Jurkat, Clone E6-1 (cell line): ENCODE measurements at regions not wholly inside any gene's neighbourhood (a gene's known extent, or its start where the extent isn't known, plus 50 kb on each side); places are given as distances from the start of the nearest gene placed in this dataset.
"Not testable (repeated sequence)": the region's sequence is repeated elsewhere in the genome, so short reads cannot be mapped to it uniquely, and the experiment has no call there.

Experiments used
- DNase-seq: peaks from one replicate; pipeline ENCODE4 v3.0.0-alpha.2; 2011; ENCODE audit warnings: low read depth, low spot score
- H3K4me3 ChIP-seq: 2 replicates; pipeline ENCODE4 v1.5.1; 2011; ENCODE audit warnings: mild to moderate bottlenecking, low read length, control low read depth, moderate library complexity

DNA sequence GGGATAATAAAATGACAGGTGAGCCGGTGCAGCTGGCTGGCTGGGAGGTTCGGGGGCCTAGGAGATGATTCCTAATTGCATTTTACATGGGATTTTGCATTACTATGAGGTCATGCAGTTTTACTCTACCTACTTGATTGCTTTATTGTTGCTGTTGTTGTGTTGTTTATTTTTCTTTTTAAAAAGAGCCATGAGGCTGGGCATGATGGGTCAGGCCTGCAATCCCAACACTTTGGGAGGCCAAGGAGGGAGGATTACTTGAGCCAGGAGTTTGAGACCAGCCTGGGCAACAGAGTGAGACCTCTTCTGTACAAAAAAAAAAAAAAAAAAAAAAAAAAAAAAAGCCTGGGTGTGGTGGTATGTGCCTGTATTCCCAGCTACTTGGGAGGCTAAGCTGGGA is 104.8 kb downstream of the GJA1 start:
- DNase-seq: no peak
- no peak overlapping the region for H3K4me3 ChIP-seq

DNA sequence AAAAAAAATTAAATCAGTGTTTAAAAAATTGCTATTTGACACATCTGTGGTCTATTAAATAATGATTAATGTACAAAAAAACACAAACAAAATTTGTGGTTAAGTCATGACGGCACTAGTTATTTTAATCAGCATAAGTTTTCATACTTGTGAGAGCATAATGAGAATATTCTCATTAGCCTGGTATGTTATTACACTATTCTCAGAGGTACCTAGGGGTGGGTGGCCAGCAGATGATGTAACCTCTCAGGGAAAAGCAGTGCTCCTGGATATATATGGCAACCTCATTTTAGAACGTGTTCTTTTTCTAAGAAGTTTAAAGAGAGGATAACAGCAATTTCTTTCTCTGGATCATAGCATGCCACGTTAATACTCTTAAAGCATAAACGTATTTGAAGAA is 109.2 kb downstream of the GJA1 start:
- H3K4me3 ChIP-seq: no peak overlapping the region
- no peak for DNase-seq

DNA sequence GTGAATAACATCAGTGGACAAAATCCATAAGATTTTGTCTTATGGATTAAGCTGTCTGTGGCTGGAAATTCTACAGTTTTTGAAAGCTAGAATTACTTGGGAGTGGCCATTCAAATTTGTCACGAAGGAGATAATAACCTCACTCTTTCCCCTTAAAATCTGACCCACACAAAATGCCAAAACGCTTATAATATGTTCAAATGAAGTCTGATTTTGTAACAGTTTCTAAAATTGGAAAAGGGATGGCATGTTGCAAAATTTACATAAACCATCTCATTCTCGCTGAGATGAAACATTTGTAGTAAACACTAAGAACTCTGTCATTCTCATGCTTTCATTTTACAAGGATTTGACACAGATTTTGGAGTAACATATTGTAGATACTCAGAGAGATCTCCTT is 112.7 kb downstream of the GJA1 start:
- no peak overlapping the region for H3K4me3 ChIP-seq
- DNase-seq: no peak

DNA sequence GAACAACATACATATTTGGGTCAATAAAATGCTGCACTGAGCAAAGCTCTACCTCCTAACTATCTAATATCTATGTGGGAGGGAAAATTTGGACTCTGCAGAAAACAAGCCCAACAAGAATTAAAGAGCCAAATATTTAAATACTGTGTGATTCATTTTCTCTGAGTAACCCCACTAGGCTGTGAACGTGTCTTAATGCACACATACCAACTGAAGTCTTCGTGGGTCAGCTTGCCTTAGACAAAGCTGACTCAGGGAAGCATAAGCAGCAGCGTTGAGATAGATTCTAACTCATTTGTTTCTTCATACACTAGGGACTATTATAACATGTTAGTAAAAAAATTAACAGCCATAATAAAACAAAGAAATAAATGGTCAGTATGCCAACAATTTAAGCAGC is 114.3 kb downstream of the GJA1 start:
- DNase-seq: no peak
- no peak overlapping the region for H3K4me3 ChIP-seq

DNA sequence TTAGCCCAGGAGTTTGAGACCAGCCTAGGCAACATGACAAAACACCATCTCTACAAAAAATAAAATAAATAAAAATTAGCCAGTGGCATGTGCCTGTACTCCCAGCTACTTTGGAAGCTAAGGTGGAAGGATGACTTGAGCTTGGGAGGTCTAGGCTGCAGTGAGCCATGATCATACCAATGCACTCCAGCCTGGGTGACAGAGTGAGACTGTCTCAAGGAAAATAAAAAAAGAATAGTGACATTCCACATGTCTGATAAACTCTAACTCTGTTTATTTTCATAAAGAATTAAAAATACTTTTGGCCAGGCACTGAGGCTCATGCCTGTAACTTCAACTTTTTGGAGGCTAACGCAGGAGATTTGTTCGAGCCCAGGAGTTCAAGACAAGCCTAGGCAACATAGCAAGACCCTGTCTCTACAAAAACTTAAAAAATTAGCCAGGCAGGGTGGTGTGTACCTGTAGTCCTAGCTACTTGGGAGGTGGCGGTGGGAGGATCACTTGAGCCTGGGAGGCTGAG is 115.1 kb downstream of the GJA1 start:
- DNase-seq: no peak
- H3K4me3 ChIP-seq: no peak overlapping the region

DNA sequence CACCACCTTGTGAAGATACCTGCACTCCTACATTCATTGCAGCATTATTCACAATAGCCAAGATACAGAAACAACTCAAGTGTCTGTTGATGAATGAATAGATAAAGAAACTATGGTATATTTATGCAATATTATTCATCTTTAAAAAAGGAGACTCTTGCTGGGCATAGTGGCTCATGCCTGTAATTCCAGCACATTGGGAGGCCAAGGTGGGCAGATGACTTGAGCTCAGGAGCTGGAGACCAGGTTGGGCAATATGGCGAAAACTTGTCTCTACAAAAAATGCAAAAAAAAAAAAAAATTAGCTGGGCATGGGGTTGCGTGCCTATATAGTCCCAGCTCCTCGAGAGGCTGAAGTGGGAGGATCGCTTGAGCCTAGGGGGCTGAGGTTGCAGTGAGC is 119.8 kb downstream of the GJA1 start:
- no peak overlapping the region for H3K4me3 ChIP-seq
- DNase-seq: no peak

DNA sequence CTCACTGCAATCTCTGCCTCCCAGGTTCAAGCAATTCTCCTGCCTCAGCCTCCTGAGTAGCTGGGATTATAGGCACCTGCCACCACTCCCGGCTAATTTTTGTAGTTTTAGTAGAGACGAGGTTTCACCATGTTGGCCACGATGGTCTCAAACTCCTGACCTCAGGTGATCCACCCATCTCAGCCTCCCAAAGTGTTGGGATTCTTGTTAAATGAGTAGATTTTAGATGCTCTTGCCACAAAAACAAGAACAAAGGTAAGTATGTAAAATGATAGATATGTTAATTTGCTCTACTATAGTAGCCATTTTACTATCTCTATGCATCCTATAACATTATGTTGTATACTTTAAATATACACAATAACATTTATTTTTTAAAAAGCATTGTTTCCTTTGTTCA is 120.7 kb downstream of the GJA1 start:
- DNase-seq, H3K4me3 ChIP-seq: not testable (repeated sequence)

DNA sequence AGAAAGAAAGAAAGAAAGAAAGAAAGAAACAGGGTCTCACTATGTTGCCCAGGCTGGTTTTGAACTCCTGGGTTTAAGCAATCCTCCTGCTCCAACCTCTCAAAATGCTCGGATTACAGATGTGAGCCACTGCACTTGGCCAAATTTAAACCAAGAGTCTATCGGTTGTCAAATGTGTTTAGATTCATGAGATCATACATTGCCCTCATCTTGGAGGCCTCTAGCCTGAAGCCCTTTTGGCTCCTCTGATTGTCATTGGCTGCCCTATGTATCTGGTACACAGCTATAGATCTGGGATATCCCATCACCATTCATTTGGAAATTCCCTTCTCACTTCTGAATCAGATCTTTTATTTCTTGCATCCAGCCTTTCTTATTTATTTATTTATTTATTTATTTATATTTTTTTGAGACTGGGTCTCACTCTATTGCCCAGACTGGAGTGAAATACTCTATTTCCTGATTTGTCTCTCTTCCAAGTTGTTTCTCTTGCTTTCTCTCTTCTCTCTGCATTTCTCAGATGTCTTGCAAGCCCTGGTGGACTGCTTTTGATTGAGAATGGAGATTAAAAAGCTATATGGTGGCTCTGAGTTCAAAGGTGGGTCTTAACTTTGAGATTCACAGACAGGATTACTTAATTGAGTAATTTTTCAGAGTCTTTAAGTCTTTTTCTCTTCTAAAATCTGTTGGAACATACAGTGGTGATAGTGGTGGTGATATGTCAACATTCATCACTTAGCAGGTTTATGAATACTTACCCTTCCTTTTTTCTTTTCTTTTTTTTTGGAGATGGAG is 121.9 kb downstream of the GJA1 start:
- no peak for DNase-seq
- H3K4me3 ChIP-seq: no peak overlapping the region

DNA sequence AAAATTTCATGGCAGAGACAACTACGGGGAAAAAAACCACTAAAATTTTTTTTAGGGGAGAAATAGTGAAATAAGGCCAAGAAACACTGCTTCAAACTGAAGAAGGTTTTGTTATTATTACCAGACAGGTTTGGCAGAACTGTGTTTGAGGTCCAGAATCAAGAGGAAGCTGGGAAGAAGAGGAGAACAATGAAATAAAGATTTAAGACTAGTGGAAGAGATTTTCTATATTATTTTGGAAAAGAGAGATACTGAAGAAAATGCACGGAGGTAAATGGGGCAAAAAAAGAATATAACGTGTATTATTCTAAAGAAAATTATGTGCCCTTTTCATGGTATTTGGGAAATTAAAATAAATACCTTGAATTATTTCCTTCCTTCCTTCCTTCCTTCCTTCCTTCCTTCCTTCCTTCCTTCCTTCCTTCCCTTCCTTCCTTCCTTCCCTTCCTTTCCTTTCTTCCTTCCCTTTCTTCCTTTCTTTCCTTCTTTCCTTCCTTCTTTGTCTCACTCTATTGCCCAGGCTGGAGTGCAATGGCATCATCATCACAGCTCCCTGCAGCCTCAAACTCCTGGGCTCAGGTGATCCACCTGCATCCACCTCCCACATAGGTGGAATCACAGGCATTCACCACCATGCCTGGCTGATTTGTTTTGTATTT is 124.3 kb downstream of the GJA1 start:
- no peak for DNase-seq
- no peak overlapping the region for H3K4me3 ChIP-seq

DNA sequence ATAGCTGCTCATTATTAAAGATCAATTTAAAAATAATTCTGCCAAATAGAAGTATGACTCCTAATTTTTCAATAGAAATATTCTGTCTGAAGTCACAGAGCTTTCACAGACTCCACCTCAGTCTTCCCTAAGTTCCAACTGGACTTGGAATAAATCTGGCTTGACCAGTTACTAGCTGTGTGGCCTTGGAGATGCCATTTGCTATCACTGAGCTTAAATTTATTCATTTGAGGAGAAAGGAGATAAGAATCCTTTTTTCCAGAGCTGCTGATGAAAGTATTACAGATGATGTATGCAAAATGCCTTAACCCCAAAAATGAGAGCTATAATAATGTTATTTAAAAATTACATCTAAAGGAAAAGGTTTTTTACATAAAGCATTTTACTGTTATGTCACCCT is 125.0 kb downstream of the GJA1 start:
- no peak overlapping the region for H3K4me3 ChIP-seq
- no peak for DNase-seq

DNA sequence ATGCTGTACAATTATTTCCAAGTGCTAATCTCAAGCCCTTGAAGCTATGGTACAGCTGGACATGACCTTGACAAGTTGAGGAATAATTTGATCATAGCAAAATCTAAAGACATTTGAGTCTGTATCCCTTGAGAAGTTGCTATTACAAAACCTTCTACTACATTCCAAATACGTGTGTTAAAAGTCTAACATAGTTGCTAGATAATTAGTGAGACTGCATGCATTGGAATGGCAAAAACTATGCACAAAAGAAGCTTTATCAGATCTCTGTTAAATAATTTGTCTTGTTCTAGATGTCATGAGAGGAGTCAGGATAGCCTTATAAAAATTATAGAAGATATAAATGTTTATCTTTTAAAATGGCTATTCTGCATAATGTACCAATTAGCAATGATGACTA is 127.8 kb downstream of the GJA1 start:
- H3K4me3 ChIP-seq: no peak overlapping the region
- no peak for DNase-seq

DNA sequence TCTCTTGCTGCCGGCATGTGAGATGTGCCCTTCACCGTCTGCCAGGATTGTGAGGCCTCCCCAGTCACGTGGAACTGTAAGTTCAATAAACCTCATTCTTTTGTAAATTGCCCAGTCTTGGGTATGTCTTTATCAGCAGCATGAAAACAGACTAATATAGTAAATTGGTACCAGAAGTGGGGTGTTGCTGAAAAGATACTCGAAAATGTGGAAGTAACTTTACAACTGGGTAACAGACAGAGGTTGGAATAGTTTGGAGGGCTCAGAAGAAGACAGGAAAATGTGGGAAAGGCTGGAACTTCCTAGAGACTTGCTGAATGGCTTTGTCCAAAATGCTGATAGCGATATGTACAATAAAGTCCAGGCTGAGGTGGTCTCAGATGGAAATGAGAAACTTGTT is 129.1 kb downstream of the GJA1 start:
- not testable (repeated sequence) for DNase-seq, H3K4me3 ChIP-seq

DNA sequence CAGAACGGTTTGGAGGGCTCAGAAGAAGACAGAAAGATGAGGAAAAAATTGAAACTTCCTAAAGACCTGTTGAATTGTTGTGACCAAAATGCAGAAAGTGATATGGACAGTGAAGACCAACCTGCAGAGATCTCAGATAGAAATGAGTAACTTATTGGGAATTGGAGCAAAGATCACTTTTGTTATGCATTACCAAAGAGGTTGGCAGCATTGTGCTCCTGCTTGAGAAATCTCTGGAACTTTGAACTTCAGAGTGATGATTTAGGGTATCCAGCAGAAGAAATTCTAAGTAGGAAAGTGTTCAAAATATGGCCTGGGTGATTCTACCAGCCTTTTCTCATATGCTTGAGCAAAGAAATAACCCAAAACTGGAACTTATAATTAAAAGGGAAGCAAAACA is 136.0 kb downstream of the GJA1 start:
- no peak overlapping the region for H3K4me3 ChIP-seq
- no peak for DNase-seq

DNA sequence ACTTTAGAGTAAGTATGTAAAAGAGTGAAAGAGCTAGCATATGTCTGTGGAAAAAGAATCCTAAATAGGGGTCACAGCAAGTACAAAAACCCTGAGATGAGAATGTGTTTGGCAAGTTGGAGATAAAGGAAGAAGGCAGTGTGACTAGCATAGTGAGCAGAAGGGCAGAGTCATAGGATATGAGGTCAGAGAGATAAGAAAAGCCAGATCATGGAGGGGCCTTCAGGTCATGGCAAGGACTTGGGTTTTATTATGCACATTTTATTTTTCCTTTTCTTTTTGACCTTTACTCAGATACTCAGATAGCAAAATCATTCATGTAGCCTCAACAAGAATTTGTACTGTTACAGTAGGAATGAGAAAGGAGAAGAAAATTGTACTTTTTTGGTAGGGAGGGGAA is 138.0 kb downstream of the GJA1 start:
- no peak for DNase-seq
- H3K4me3 ChIP-seq: no peak overlapping the region

DNA sequence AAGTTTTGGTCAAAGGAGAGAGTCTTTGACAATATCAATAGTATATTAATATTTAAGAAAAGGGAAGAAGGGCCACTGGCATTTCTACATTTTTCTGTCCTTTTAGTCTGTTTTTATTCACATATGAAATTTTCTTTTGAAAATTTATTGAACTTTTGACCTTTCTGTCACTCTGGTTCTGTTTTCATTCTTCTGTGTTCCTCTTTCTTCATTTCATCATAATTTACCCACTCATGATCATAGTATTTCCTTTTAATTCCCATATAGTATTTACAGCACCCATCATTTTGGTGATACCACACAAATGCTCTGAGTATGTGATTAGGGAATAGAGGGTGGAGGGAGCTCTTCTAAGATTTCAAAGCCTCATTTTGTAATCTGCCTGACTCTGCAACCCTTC is 142.8 kb downstream of the GJA1 start:
- no peak overlapping the region for H3K4me3 ChIP-seq
- no peak for DNase-seq

DNA sequence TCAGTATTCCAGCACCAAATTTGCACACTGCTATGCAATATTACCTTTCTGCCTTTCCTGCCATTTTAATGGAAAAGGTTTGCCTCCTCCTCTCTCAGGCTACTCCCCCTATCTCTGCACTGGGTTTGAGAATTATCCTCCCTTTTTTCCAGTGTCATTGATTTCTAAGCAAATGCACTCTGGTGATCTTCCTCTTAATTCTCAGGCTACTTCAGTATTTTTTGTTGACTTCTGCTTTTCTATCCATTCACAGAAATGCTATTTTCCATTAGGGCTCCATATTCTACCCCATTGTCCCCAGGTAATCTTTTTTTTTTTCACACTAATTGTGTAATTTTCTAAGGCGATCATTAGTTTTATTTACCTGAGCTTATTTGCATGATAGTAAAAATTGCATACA is 144.0 kb downstream of the GJA1 start:
- DNase-seq: no peak
- no peak overlapping the region for H3K4me3 ChIP-seq

DNA sequence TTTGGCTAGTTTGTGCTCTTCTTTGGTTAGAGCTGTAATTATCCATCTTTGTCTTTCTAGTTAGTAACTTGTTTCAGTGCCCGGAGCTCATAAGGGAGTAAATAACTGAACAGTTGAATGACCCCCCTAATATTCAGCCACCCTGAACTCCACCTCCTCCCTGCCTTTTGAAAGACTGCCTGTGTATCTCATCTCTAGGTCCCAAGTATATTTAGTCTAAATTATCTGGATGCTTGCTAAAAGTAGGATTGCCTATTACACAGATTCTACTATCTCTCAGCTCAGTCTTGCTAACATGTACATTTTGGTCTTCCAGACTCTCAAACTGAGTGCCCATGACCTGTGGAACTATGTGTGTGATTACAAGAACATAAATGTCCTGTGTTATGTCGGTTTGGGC is 145.9 kb downstream of the GJA1 start:
- DNase-seq: no peak
- no peak overlapping the region for H3K4me3 ChIP-seq

DNA sequence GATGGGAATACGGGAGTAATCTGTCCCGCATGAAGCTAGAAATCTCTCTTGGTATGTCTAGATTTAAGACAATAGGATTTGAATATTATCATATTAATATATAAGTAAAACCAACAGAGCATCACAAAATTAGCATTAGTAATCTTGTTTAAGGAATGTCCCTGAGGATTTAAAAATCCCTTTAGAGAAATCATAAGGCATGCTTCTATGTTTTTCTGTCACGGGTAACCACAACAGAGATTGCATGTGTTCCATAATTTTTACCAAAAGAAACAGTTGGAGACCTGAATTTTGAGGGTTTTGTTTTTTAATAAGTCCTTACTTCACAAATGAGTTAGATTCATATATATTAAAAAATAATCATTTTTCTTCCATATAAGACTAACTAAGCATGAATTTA is 146.8 kb downstream of the GJA1 start:
- H3K4me3 ChIP-seq: no peak overlapping the region
- no peak for DNase-seq

DNA sequence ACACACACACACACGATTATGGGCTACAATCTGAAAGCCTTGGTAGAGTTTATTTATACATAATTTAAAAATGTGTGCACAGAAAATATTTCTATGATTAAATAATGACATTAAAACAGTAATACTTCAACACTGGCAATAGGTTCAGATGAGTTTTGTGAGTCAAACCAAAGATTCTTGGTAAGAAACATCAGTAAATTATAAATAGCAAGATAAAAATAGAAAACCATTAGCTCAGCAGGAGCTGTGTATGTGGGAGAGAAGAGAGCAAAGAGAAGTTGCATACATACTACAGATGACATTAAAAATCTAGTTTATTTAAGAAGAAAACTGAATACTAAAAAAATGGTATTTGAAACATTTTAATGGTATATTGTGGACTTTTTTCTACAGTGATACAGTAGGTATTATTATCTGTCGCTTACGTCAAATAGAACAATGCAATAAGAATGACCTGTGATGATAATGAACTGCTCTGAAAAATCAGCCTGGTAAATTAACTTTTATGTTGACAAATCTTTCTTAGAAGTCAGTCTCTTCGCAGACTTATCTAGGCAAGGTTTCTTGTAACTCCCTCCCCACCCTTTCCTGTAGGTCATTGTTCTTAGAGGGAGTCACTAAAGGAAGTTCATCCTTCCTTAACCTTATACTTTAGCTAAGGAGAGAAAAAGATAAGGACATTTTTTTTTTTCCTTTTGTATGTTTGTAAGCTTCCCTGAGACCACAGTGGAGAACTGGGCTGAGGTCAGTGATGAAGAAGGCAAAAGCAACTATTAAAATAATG is 149.3 kb downstream of the GJA1 start:
- no peak overlapping the region for H3K4me3 ChIP-seq
- no peak for DNase-seq

DNA sequence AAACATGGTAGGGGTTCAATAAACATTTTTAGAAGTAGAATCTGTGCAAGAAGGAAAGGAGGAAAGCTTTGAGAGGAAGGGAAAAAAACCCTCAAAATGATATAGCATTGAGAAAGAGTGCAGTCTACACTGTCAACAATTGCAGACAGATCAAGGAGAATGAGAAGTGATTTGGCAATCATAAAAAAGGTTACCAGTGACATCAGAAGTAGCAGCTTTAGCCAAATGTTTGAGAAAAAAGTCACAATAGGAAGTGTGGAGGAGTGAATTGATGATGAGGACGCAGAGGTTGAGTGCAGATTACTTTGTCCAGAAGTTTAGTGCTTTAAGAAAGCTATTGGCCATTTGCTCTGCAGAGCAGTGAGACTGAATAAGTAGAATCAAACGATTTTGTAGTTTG is 155.0 kb downstream of the GJA1 start:
- no peak for DNase-seq

More for the DNA sequence above, 155.0 kb downstream of the GJA1 start:
- no peak overlapping the region for H3K4me3 ChIP-seq
